GM21515 (cell line): ENCODE measurements at regions not wholly inside any gene's neighbourhood (a gene's known extent, or its start where the extent isn't known, plus 50 kb on each side); places are given as distances from the start of the nearest gene placed in this dataset.

ENCODE experiments used
- ATAC-seq: cut with Tn5 transposase; IDR thresholded peaks from one replicate; pipeline ENCODE4 v1.9.1; 2021; ENCODE audit not compliant: unreplicated experiment

DNA sequence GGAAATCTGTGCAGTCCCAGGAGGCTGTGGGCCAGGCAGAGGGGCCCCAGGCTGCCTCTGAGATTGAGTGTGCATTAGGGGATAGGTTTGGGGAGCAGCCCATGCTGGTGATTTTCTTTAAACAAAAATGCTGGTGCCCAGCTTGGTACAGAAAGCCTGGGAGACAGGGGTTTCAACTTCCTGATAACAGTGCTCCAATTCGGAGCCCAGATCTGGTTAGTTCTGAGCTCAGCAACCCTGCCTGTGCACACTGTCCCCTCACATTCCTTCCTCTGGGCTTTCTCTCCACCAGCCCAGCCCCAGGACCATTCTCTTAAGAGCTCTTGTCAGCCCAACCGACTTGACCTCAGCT, 379.2 kb upstream of the ZMIZ1 start:
- no peak for ATAC-seq

DNA sequence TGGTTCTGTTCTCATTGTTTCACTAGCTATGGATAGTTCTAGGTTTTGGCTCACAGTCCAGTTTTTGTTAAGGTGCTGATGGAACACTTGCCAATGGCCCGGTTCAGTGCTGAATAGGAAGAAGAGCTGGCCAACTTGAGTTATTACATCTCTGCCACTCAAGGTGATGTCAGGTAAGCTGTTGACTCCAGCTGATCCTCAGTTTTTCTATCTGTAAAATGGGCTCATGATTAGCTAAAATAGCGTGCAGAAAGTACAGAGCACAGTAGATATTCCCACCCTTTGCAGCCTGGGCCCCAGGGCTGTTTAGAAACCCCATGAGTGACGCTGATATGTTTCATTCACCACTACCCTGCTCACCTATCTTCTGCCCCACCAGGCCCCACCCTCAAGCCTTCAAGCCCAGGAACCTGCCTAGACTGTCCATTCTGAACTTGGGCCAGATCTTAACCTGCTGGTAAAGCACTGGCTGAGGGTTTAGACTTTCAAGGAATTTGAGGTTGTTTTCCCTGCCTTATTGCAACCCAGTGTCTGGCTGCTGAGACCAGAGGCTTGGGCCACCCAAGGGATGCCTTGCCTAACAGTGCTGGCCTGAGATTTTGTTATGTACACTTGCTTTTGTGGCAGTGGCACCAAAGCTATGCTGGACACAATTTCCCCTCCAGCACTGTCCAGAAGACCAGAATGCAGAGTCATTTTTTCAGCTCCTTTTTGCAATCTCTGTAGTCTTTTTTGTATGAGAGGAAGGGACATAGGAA, 378.2 kb upstream of the ZMIZ1 start:
- no peak for ATAC-seq

DNA sequence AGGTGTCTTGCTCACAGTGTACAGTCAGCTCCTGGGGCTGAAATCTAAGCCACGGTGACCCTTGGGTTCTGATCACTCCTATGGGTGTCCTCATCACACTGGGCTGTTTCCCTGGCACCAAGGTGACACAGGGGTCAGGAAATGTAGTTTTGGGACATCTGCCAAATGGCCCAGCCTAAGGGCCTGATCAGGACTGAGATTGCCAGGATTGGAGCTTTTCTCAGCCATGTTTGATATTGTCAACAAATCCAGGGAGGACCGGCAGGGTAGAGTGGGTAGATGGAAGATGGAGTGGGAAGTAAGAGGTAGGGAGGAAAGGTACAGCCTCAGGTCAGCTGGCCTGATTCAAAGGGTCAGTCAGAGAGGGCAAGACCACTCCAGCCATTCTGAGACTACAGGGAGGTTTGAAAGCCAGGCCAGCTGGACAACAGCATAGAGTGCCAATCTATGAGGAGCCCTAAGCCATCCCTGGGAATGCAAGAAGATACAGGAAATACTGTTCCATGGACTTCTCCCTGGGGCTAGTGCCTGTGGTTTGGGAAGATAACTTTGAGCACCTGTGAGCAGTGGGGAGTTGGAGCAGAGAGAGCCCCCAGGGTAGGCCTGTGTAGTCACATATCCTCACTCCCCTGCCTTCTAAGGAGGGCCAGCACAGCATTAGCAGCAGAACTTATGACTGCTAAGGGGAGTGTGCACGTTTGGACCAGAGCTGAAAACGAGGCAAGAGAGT, 377.3 kb upstream of the ZMIZ1 start:
- no peak for ATAC-seq

DNA sequence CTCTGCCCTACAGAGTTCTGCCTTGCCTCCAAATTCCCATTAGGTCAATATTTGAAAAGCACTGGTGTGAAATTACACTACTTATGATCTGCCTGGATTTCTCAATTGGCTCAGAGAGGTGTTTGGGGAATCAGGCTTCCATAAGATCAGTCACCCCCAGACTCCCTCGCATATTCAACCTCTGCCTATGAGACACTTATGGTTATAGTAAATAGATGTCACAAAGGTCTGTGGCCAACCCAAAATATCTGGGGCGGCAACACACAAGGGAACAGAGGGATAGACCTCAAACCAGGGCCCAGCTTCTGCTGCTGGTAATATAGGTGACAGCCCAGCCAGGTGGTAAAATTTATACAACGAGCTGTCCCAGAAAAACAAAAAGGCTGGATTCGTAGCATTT, 376.7 kb upstream of the ZMIZ1 start:
- no peak for ATAC-seq

DNA sequence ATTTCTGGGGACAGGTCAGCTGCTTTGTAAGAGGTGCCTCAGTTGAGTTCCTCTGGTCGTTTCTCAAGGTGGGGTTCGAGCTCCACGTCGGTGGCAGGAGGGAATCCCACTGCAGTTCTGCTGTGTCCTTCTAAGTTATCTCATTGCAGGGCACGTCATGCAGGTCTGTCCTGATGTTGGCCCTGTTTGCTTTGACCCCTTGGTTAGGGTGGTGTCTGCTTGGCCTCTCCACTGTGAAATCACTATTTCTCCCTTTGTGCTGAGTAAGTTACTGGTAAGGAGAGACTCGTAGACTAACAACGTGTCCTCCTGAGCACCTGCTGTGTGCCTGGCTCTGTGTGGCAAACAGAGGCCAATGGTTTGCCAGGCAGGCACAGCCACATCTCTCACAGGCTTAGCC, 372.9 kb upstream of the ZMIZ1 start:
- no peak for ATAC-seq

DNA sequence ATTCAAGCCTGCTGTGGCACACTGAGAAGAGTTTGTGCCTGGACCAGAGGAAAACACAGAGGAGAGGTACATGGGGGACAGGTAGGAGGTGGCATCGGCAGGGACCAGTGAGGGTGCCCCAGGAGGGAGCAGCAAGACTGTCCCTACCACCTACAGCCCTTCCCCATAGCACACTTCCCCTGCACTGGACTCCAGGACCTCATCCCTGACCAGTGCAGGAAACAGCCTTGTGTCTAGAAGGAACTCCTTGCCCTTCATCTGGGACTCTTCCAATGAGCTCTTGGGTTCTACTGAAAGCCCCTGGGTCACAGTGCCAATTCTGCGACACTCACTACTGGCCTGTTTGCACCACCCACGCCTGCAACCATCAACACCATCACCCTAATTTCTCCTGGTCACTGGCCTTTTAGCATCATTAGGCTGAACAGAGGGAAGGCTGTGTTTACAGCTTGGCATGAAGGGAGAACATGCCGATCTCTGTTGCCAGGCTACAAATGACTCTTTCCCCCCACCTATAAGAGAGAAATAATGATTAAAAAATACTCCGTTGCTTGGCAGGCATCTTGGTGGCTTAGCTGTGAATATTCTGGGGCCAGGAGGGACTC, 371.9 kb upstream of the ZMIZ1 start:
- ATAC-seq: no peak

DNA sequence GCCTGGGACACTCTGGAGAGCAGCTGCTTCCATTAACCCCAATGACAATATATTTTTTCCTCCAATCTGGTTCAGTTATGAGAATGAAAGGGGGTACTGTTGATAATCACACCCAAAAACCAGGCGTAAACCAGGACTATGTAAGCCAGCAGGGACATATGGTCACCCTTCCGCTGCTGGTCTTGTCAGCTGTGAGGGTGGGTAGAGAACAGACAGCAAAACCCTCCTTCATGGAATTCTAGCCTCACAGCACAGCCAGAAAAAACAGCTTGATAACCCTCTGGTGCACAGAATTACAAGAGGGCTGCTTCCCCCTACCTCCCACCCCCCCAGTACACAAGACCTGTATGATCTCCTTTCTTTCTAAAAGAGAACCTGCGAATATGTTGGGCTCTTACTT, 368.8 kb upstream of the ZMIZ1 start:
- no peak for ATAC-seq

DNA sequence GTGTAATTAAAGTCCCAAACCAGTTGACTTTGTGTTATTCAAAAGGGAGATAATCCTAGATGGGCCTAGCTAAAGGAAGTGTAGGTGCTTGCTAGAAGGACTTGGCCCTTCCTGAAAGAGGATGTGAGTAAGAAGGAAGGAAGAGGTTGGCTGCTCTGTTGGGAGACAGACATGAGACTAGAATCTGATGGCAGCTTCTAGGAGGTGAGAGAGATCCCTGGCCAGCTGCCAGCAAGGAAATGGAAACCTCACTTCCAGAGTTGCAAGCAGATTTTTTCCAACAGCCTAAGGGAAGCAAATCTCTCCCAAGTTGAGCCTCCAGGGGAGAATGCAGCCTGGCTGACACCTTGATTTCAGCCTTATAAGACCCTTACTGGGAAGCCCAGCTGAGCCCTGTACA, 368.4 kb upstream of the ZMIZ1 start:
- ATAC-seq: no peak

DNA sequence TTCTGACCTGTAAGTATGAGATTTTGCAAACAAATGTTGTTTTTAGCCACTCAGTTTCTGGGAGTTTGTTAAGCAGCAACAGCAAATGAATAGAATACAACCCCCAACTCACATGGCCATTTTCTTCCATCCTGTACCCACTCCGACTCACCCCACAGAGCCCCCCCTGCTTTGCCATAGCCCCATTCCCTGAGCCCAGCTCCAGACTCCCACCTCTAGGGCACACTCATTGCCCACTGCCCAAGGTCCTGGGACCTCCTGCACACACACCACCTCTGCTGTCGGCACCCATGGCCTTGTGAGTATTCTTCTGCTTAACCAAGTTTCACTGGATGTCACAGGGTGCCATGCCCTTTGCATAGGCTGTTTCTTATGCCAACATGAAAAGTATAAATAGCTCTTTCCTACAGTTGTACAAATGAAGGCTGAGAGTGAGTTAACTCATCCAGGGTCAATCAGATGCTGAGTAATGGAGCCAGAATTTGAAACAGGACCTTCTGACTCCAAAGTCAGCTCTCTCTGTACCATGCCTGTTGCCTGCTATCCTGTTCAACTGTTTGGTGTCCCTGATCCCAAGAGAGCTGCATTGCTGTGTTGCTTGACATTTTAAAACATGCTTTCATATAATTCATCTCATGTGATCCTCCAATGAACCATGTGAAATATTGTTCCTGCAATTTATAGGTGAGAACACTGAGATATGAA, 367.8 kb upstream of the ZMIZ1 start:
- ATAC-seq: no peak

DNA sequence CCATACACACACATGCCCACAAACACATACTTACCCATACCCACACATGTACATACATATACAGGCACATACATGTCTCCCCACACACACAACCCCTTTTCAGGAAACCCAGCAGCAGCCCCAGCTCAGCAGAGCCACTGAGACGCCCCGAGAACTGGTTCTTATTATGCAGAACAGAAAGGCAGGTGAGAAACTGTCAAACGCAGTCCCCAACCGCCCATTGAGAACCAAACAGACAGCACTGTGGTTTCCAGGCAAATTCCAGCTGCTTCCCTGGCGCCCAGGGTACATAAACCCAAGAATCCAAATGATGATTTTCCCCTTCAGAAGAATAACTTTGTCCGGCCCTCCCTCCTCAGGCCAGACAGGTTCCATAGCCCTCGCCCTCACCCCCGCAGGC, 366.6 kb upstream of the ZMIZ1 start:
- ATAC-seq: no peak

DNA sequence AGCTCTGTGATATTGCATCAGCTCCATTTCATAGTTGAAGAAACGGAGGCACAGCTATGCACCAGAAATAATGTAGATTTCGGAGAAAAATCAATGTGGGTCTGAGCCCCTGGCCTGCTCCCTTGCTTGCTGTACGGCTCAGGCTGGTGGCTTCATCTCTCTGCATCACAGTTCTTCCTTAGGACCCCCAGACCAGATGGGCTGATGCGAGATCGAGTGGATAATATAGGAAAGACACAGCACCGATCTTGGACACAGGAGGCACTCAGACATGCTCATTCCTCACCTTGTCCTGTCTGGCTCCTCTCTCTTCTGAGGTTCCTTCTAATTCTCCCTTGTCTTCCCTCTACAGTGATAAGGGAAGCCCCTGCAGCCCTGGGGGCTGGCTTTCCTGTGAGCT, 365.9 kb upstream of the ZMIZ1 start:
- no peak for ATAC-seq

DNA sequence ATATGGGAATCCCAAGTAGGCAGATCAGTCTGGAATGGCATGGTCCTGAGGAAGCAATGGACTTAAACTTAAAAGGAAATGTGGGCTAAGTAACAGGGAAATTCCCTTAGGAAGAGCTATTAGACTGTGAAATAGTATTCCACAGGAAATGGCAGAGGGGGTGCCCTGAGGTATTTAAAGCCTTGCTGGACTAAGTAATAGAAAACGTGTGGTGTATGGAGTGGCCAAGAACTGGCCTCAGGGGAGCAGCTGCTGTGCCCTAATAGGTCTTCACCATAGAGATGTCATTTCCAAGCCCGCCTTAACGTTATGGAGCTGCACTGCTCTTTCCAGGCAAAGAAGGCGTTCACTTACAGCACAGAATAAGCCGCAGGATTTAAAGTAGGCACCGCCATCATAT, 365.2 kb upstream of the ZMIZ1 start:
- no peak for ATAC-seq

DNA sequence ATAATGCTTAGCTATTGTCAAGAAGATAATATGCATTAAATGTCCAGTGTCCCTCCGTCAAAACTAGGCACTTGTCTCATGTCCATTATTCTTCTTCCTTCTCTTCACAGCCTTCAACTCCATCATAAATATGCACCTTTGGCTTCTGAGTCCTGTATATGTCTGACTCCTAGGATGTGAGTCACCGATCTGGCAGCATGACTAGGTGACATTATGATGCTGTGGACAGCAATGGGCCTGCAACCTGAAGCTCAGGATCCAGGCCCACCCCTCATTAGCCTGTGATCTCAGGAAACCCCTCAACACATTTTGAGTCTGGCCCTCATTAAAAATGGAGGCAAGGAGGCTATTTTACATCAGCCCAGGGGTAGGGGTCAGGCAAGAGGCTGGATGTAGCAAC, 362.5 kb upstream of the ZMIZ1 start:
- no peak for ATAC-seq

DNA sequence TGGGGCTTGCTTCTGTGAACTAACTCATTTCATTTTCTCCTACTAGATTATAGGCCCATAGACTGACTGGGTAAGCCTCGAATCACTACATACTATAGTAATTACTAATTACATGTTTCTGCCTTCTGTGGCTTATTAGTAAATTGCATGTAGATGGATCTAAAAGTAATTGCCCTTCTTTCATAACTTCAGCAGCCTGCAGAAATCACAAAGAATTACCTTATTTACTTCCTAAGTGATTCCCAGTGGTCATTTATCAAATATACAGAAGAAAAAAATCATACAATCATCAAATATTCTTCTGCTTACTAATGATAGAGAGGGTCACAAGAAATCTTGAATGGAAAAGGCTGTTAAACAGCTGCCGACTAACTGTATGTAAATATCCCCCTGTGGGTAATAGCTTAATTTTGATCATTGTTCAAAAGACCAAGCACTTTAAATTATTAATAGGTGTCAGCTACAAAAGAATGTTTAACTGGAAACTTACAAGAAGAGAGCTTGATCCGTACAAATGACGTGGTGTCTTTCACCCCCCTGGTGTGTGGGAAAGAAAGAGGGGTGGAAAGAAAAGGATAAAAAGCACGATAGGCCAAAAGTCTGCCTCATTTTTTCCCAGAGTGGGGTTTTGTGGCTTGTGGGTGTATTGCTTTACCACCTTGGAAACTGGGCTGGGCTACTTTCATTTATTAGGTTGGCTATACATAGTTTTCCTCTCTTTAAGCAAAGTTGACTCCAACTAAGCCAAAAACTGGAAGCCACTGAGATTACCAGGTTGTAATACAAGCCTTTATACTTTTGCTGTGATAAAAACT, 361.8 kb upstream of the ZMIZ1 start:
- no peak for ATAC-seq

DNA sequence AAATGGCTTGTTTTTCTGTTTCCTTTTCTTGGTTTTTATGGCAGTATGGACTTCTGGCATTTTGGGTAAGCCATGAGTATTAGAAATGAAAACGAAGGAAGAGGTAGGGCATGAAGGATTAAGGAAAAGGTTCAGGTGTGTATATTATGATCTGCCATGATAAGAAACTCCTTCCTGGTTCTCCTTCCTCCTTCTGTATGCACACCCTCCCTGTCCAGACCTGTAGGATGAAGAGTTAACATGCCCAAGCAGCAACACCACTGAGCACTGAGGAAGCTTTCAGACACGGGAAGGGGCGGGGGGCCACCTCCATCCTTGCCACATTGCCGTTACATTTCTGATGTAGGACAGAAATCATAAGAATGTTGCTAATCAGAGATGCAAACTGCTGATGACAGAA, 361.0 kb upstream of the ZMIZ1 start:
- ATAC-seq: no peak

DNA sequence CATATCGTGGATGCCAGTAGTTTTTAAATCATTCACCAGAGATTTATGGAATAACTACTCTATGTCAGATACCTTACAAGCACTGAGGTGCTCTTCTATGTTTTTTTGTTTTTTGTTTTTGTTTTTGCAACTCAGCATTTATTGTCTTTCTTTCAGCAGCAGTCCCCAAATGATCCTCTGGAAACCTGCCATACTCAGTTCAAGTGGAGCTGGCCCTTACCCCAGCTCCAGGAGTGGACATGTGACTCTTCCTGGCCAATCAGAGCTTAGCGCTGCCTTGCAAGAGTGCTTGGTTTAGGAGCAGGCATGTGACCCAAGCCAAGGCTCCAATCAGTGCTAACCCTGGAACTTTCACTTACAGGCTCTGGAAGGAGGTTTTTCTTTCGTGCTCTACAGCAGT, 356.6 kb upstream of the ZMIZ1 start:
- no peak for ATAC-seq

DNA sequence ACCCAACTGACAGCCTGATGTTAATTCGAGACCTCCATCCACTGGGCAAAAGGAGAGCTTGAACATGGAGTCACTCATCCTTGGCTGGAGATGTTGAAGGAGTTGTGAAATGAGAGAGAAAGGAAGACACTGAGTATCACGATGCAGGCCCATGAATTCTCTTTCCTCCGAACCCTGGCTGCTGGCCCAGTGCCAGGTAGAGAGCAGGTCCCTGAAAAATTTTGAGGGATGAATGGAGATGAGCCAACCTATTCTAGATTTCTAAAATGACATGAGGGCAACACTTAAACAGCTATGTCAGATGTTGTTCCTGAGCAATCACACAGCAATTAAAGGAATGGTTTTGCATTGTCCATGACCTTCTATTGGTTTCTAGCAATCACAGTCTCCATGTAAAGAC, 355.1 kb upstream of the ZMIZ1 start:
- no peak for ATAC-seq

DNA sequence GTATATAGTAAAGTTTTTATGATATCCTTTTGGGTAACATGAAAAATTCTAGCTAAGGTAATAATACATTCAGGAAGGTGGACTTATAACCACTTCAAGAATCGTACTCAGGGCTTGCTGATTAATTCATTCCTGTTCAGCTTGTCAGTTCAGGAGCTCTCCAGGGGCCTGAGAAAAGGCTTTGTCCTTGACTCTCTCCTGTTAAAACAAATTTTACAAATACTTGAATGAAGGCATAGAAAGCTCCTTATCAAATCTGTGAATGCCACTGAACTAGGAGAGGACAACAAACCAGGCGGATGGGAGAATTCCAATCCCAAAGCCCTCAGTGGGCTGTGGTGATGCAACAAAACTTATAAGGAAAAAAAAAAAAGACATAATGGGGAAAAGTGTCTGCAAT, 354.5 kb upstream of the ZMIZ1 start:
- ATAC-seq: no peak

DNA sequence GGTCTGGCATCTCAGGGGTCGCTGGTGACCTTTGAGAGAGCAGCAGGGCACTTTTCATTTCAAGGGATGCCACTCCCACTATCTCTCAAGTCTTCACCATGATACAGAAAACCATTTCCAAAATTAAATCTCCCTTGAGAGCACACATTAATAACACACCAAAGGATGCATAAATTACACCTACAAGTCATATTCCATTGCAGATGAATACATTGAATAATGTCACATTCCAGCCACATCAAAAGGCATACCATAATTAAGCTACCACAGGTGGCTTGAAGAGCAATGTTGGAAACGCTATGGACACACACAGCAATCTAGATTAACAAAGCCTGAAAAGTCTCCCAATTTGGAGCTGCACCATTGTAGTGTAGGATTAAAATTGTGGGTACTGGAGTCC, 353.3 kb upstream of the ZMIZ1 start:
- ATAC-seq: no peak

DNA sequence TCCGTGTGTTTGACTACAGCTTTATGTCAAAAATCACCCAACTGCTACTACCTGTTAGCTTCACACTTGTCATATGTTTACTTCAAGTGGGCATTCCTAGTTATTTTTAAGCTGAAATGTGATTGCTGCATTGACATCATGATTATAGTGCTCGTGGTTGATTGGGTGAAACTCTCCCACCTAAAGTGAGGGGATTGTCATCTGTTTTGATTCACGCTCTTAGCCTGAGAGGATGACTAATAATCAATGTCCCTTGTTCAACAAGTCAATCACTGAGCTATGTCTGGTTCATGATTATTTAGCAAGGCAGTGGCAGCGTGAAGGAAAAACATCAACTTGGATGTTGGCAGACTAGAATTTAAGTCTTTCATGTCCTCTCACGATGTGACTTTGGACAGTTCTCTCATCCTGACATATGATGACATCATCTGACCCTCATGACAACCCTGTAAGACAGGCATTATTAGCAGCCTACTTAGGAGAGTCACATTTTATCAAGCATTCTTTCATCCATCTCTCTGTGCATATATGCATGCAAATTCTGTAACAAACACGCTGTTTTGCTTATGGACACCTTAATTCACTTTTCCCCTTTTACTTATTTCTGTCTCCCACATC, 352.6 kb upstream of the ZMIZ1 start:
- ATAC-seq: no peak

DNA sequence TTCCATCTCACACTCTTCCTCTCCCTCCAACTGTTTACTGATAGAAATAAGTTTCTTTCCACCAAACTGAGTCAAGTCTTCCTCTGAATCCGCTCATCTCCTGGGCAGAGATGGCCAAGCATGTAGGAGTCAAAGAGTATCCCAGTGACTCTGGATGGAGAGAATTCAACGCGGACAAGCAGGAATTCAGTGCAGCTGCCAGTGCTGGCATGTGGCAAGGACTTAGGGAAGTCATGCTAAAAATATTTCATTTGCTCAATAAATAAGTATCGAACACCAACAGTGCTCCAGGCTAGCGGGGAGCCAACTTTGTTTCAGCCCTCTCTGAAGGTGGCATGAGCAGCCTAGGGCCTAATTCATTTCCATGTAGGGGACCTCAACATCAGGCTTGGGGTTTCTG, 351.6 kb upstream of the ZMIZ1 start:
- ATAC-seq: no peak
